Peyer's patch (tissue), 4 donors: ENCODE measurements at regions not wholly inside any gene's neighbourhood (a gene's known extent, or its start where the extent isn't known, plus 50 kb on each side); places are given as distances from the start of the nearest gene placed in this dataset.

Experiments
- CTCF ChIP-seq, 6 experiments: fragments of 450-650 bp in 4 of 6; fragments of 200-600 bp in 2 of 6; sonication (generic) in 1 of 6; IDR thresholded peaks; one replicate each; pipeline ENCODE4 v1.5.1; 2017 to 2019; ENCODE audit warnings: antibody characterized with exemption in 6 of 6, mild to moderate bottlenecking in 3 of 6, moderate library complexity in 1 of 6
- POLR2A ChIP-seq, 2 donors: fragments of 450-650 bp; IDR thresholded peaks; one replicate each; pipeline ENCODE4 v1.5.1; 2017; ENCODE audit warnings: antibody characterized with exemption in 2 of 2, mild to moderate bottlenecking in 2 of 2, moderate library complexity in 2 of 2

- TF ChIP-seq CTCF (IDR thresholded peaks at IDR 0.05) = no peak
- no peak for TF ChIP-seq POLR2A (IDR thresholded peaks at IDR 0.05)
Measured at GRCh38 chr14:38972511-38972910, 130.5 kb downstream of the SEC23A start.
